GM23338 (cell line): ENCODE measurements at regions not wholly inside any gene's neighbourhood (a gene's known extent, or its start where the extent isn't known, plus 50 kb on each side); places are given as distances from the start of the nearest gene placed in this dataset.

Experiments used
- REST ChIP-seq: IDR thresholded peaks from one replicate; pipeline ENCODE4 v1.6.1; 2018; ENCODE audit warnings: antibody characterized with exemption; ENCODE audit not compliant: unreplicated experiment
- TF ChIP-seq, protein P1 (sequence below), 2 experiments: fragments of 200-600 bp in 1 of 2; sonication (generic) in 1 of 2; conservative IDR thresholded peaks; 2 replicates each; pipeline versions ENCODE4 v1.5.1 to v1.6.1; 2016 to 2017; ENCODE audit warnings: antibody characterized with exemption in 2 of 2, low read depth in 2 of 2, mild to moderate bottlenecking in 2 of 2, moderate library complexity in 1 of 2
- TF ChIP-seq, protein P2 (sequence below): IDR thresholded peaks from 2 replicates; pipeline ENCODE4 v1.6.1; 2016; ENCODE audit warnings: antibody characterized with exemption

DNA sequence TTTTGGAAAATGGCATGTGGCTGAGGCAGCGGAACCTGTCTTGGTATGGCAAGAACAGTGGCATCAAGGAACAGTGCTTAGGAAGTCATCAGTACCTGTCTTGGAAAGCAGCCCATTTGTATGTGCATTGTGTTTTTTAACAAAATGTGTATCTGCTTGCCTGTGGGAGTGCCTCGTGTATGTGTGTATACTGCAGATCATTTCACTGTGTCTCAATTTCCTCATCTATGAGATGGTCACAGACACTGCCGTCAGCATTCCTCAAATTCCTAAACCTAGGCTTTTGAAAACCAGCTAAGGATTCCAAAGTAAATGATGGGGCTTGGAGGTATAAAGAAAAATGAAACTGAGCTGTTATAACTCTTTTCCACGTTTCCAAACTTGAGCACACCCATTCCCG is 441.3 kb downstream of the RND3 start:
- TF ChIP-seq, protein P1, sequence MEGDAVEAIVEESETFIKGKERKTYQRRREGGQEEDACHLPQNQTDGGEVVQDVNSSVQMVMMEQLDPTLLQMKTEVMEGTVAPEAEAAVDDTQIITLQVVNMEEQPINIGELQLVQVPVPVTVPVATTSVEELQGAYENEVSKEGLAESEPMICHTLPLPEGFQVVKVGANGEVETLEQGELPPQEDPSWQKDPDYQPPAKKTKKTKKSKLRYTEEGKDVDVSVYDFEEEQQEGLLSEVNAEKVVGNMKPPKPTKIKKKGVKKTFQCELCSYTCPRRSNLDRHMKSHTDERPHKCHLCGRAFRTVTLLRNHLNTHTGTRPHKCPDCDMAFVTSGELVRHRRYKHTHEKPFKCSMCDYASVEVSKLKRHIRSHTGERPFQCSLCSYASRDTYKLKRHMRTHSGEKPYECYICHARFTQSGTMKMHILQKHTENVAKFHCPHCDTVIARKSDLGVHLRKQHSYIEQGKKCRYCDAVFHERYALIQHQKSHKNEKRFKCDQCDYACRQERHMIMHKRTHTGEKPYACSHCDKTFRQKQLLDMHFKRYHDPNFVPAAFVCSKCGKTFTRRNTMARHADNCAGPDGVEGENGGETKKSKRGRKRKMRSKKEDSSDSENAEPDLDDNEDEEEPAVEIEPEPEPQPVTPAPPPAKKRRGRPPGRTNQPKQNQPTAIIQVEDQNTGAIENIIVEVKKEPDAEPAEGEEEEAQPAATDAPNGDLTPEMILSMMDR (conservative IDR thresholded peaks at IDR 0.05; ENCODE audit: low read depth in 2 of 2), result no peak
- TF ChIP-seq REST, result no peak
- TF ChIP-seq, protein P2, sequence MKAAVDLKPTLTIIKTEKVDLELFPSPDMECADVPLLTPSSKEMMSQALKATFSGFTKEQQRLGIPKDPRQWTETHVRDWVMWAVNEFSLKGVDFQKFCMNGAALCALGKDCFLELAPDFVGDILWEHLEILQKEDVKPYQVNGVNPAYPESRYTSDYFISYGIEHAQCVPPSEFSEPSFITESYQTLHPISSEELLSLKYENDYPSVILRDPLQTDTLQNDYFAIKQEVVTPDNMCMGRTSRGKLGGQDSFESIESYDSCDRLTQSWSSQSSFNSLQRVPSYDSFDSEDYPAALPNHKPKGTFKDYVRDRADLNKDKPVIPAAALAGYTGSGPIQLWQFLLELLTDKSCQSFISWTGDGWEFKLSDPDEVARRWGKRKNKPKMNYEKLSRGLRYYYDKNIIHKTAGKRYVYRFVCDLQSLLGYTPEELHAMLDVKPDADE, result no peak
